ENCODE measurements at regions not wholly inside any gene's neighbourhood (a gene's known extent, or its start where the extent isn't known, plus 50 kb on each side); places are given as distances from the start of the nearest gene placed in this dataset.

GRCh38 chr1:222099746-222100145 lies 357.9 kb upstream of the DUSP10 start:
- H3K4me1 ChIP-seq (ENCODE audit: control insufficient read depth in 1 of 2, insufficient read depth in 1 of 2, low read depth in 1 of 2, low read length in 1 of 2): no peaks in the 10 kb centered on the region
- no peaks in the 10 kb centered on the region for H3K36me3 ChIP-seq
- no peak overlapping the region for H3K4me3 ChIP-seq (ENCODE audit: low read depth in 1 of 2, low read length in 1 of 2)
- no peak overlapping the region for H3K27ac ChIP-seq
- no peaks in the 10 kb centered on the region for H3K9me3 ChIP-seq
- TF ChIP-seq, protein P1, sequence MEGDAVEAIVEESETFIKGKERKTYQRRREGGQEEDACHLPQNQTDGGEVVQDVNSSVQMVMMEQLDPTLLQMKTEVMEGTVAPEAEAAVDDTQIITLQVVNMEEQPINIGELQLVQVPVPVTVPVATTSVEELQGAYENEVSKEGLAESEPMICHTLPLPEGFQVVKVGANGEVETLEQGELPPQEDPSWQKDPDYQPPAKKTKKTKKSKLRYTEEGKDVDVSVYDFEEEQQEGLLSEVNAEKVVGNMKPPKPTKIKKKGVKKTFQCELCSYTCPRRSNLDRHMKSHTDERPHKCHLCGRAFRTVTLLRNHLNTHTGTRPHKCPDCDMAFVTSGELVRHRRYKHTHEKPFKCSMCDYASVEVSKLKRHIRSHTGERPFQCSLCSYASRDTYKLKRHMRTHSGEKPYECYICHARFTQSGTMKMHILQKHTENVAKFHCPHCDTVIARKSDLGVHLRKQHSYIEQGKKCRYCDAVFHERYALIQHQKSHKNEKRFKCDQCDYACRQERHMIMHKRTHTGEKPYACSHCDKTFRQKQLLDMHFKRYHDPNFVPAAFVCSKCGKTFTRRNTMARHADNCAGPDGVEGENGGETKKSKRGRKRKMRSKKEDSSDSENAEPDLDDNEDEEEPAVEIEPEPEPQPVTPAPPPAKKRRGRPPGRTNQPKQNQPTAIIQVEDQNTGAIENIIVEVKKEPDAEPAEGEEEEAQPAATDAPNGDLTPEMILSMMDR (IDR thresholded peaks at IDR 0.05): no peak
- H3K27me3 ChIP-seq: no peaks in the 10 kb centered on the region

- Histone ChIP-seq H3K9me3 (no peaks in the 10 kb centered on the region), H3K27me3 (no peaks in the 10 kb centered on the region), H3K27ac (no peak overlapping the region), H3K4me1 (ENCODE audit: control insufficient read depth in 1 of 2, insufficient read depth in 1 of 2, low read depth in 1 of 2, low read length in 1 of 2) (no peaks in the 10 kb centered on the region), H3K36me3 (no peaks in the 10 kb centered on the region), H3K4me3 (ENCODE audit: low read depth in 1 of 2, low read length in 1 of 2) (no peak overlapping the region)
- TF ChIP-seq, protein P1 (IDR thresholded peaks at IDR 0.05): no peak
Measured at GRCh38 chr1:222098404-222098803, 356.5 kb upstream of the DUSP10 start.

GRCh38 chr1:222097588-222097987 lies 355.7 kb upstream of the DUSP10 start:
- H3K4me1 ChIP-seq (ENCODE audit: control insufficient read depth in 1 of 2, insufficient read depth in 1 of 2, low read depth in 1 of 2, low read length in 1 of 2): no peaks in the 10 kb centered on the region
- H3K36me3 ChIP-seq: no peaks in the 10 kb centered on the region
- no peak overlapping the region for H3K4me3 ChIP-seq (ENCODE audit: low read depth in 1 of 2, low read length in 1 of 2)
- no peaks in the 10 kb centered on the region for H3K27me3 ChIP-seq
- H3K9me3 ChIP-seq: no peaks in the 10 kb centered on the region
- TF ChIP-seq, protein P1 (IDR thresholded peaks at IDR 0.05): no peak
- no peak overlapping the region for H3K27ac ChIP-seq

DNA sequence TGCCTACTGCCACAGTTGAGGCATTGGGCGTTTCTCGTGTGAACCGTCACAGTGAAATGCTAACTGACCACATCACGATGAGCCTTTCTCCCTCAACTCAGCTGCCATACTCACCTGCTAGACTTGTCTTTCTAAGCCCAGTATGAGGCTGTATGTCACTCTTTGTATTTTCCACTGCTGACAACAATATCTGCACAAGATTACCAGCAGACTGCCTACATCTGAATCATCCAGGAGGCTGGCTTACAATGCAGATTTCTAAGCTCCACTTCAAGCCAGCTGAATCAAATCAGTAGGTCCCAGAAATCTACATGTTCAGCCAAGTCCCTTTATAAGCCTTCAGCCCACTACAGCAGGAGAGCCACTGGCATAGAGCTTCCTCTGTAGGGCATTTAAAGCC lies 355.0 kb upstream of the DUSP10 start:
- no peak overlapping the region for H3K27ac ChIP-seq
- H3K36me3 ChIP-seq: no peaks in the 10 kb centered on the region
- no peak overlapping the region for H3K4me3 ChIP-seq (ENCODE audit: low read depth in 1 of 2, low read length in 1 of 2)
- H3K27me3 ChIP-seq: no peaks in the 10 kb centered on the region
- H3K4me1 ChIP-seq (ENCODE audit: control insufficient read depth in 1 of 2, insufficient read depth in 1 of 2, low read depth in 1 of 2, low read length in 1 of 2): no peaks in the 10 kb centered on the region
- TF ChIP-seq, protein P1 (IDR thresholded peaks at IDR 0.05): no peak
- H3K9me3 ChIP-seq: no peaks in the 10 kb centered on the region

- Histone ChIP-seq H3K9me3 (no peaks in the 10 kb centered on the region), H3K27me3 (no peaks in the 10 kb centered on the region), H3K36me3 (no peaks in the 10 kb centered on the region), H3K4me1 (ENCODE audit: control insufficient read depth in 1 of 2, insufficient read depth in 1 of 2, low read depth in 1 of 2, low read length in 1 of 2) (no peaks in the 10 kb centered on the region), H3K4me3 (ENCODE audit: low read depth in 1 of 2, low read length in 1 of 2) (no peak overlapping the region), H3K27ac (no peak overlapping the region)
- TF ChIP-seq, protein P1 (IDR thresholded peaks at IDR 0.05): no peak
Measured at GRCh38 chr1:222096476-222096772, 354.5 kb upstream of the DUSP10 start.

Measured in neutrophil (primary cell).